CD14-positive monocyte (primary cell): ENCODE measurements at regions not wholly inside any gene's neighbourhood (a gene's known extent, or its start where the extent isn't known, plus 50 kb on each side); places are given as distances from the start of the nearest gene placed in this dataset.

Source experiments
- DNase-seq, 3 donors: peaks; one replicate each; pipeline ENCODE4 v3.0.0-alpha.2; 2011 to 2022
- H2AFZ ChIP-seq: 2 replicates; pipeline ENCODE4 v1.6.0; 2012; ENCODE audit warnings: mild to moderate bottlenecking, low read depth, low read length, inconsistent platforms; ENCODE audit not compliant: insufficient read depth, poor library complexity, severe bottlenecking
- H3K27ac ChIP-seq, 2 donors: 1 replicate in 1 of 2; 2 replicates in 1 of 2; pipeline ENCODE4 v1.5.1; 2012 to 2013; ENCODE audit warnings: low read length in 2 of 2, control low read depth in 1 of 2, inconsistent platforms in 1 of 2, low read depth in 1 of 2, mild to moderate bottlenecking in 1 of 2
- H3K27me3 ChIP-seq, 2 donors: one replicate each; pipeline versions ENCODE4 v1.6.0 to v1.6.1; 2011 to 2013; ENCODE audit warnings: low read length in 2 of 2; ENCODE audit not compliant: control insufficient read depth in 2 of 2, insufficient read depth in 2 of 2
- H3K36me3 ChIP-seq, 2 donors: replicated peaks in 1 of 2; 1 replicate in 1 of 2; 2 replicates in 1 of 2; pipeline versions ENCODE4 v1.5.1 to v1.6.1; 2012 to 2013; ENCODE audit warnings: low read length in 2 of 2, control low read depth in 1 of 2, inconsistent platforms in 1 of 2, mild to moderate bottlenecking in 1 of 2; ENCODE audit not compliant: insufficient read depth in 2 of 2, control insufficient read depth in 1 of 2
- H3K4me1 ChIP-seq, 2 donors: 1 replicate in 1 of 2; 2 replicates in 1 of 2; pipeline versions ENCODE4 v1.5.1 to v1.6.1; 2012 to 2013; ENCODE audit warnings: low read length in 2 of 2, control low read depth in 1 of 2, inconsistent platforms in 1 of 2, mild to moderate bottlenecking in 1 of 2, moderate library complexity in 1 of 2; ENCODE audit not compliant: insufficient read depth in 2 of 2, control insufficient read depth in 1 of 2
- H3K4me2 ChIP-seq: replicated peaks from 2 replicates; pipeline ENCODE3; 2012; ENCODE audit warnings: low read length, moderate library complexity, mild to moderate bottlenecking; ENCODE audit not compliant: poor library complexity, severe bottlenecking; ENCODE audit errors: extremely low read depth
- H3K4me3 ChIP-seq, 3 experiments: fragments of 200-600 bp in 1 of 3; sonication (generic) in 1 of 3; replicated peaks in 1 of 3; 1 replicate in 2 of 3; 2 replicates in 1 of 3; pipeline ENCODE4 v1.5.1; 2011 to 2013; ENCODE audit warnings: low read length in 3 of 3, mild to moderate bottlenecking in 3 of 3, control low read depth in 2 of 3, low read depth in 2 of 3, inconsistent platforms in 1 of 3, moderate library complexity in 1 of 3
- H3K79me2 ChIP-seq: 2 replicates; pipeline ENCODE4 v1.6.0; 2012; ENCODE audit warnings: mild to moderate bottlenecking, control low read depth, inconsistent platforms, low read length, moderate library complexity; ENCODE audit not compliant: insufficient read depth
- H3K9ac ChIP-seq: 2 replicates; pipeline ENCODE4 v1.6.0; 2017; ENCODE audit warnings: low read length, mild to moderate bottlenecking; ENCODE audit not compliant: insufficient read depth, poor library complexity, severe bottlenecking
- H3K9me3 ChIP-seq, 2 donors: replicated peaks in 1 of 2; 1 replicate in 1 of 2; 2 replicates in 1 of 2; pipeline versions ENCODE4 v1.5.1 to v1.6.1; 2012 to 2013; ENCODE audit warnings: low read length in 2 of 2, control low read depth in 1 of 2; ENCODE audit not compliant: control insufficient read depth in 1 of 2, insufficient read depth in 1 of 2
- H4K20me1 ChIP-seq: 2 replicates; pipeline ENCODE4 v1.6.0; 2012; ENCODE audit warnings: mild to moderate bottlenecking, low read length, control low read depth, moderate library complexity; ENCODE audit not compliant: insufficient read depth
- H3K27ac Mint-ChIP-seq, 7 donors: one replicate each; pipeline ENCODE4 v1.8.0; 2020; ENCODE audit warnings: mild to moderate bottlenecking in 7 of 7, mixed read lengths in 7 of 7, moderate library complexity in 6 of 7, inconsistent platforms in 2 of 7
- H3K27me3 Mint-ChIP-seq, 3 donors: one replicate each; pipeline ENCODE4 v1.8.0; 2021 to 2022; ENCODE audit warnings: low read depth in 3 of 3, mild to moderate bottlenecking in 3 of 3, mixed read lengths in 3 of 3, moderate library complexity in 3 of 3, inconsistent platforms in 1 of 3
- H3K36me3 Mint-ChIP-seq, 2 donors: one replicate each; pipeline ENCODE4 v1.8.0; 2020; ENCODE audit warnings: mixed read lengths in 2 of 2, inconsistent platforms in 1 of 2, mild to moderate bottlenecking in 1 of 2
- H3K4me1 Mint-ChIP-seq: one replicate; pipeline ENCODE4 v1.8.0; 2020; ENCODE audit warnings: mild to moderate bottlenecking, mixed read lengths
- H3K4me3 Mint-ChIP-seq, 2 donors: one replicate each; pipeline ENCODE4 v1.8.0; 2020; ENCODE audit warnings: mild to moderate bottlenecking in 2 of 2, mixed read lengths in 2 of 2, moderate library complexity in 1 of 2
- H3K9me3 Mint-ChIP-seq, 7 donors: one replicate each; pipeline ENCODE4 v1.8.0; 2020 to 2022; ENCODE audit warnings: mixed read lengths in 7 of 7, mild to moderate bottlenecking in 6 of 7, moderate library complexity in 6 of 7, inconsistent platforms in 2 of 7
- WGBS: methylation state at CpG from one replicate; pipeline ENCODE4 v1.1.5; 2013; ENCODE audit warnings: missing lambda C conversion rate; ENCODE audit not compliant: insufficient coverage; 5-methylcytosine and 5-hydroxymethylcytosine counted together
- intact Hi-C, 2 donors: fragments of 100-400 bp; cut with micrococcal nuclease; formaldehyde crosslinking; loops; one replicate each; pipeline versions ENCODE4 v1.15.0 to v1.15.1; 2023
- TF ChIP-seq, protein P1 (sequence below): fragments of 200-600 bp; IDR thresholded peaks from one replicate; pipeline ENCODE4 v1.8.0; 2022; ENCODE audit warnings: antibody characterized with exemption, mild to moderate bottlenecking

DNA sequence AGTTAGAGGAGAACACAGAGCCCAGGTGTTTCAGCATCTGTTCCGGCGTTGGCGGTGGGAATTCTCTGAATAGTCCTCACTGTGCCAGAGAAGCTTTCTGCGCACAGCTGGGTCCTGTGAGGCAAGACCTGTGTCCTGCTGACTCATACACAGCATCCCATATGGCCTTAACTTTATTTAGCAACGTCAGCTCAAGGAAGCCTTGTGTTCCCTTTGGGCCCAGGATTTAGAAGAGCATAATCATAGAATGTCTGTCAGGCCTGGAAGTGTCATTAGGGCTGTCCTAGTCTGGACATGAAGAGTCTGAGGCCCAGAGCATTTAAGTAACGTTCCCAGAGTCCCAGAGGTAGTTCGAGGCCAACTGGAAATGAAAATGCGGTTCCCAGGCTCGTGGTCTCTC lies 188.6 kb upstream of the DMRT1 start:
- Histone ChIP-seq H3K9me3 (no peaks in the 10 kb centered on the region), H3K4me3 (no peak overlapping the region), H3K27me3 (no peaks in the 10 kb centered on the region), H3K4me2 (no peak overlapping the region), H4K20me1 (no peaks in the 10 kb centered on the region), H3K27ac (no peak overlapping the region), H2AFZ (no peak overlapping the region), H3K4me1 (peaks cover 44 to 61% of the 10 kb centered on the region in 2 donors), H3K36me3 (no peaks in the 10 kb centered on the region), H3K79me2 (no peaks in the 10 kb centered on the region), H3K9ac (no peak overlapping the region)
- Mint-ChIP-seq H3K9me3 (no peaks in the 10 kb centered on the region), H3K4me3 (no peak overlapping the region), H3K27me3 (peaks cover 0 to 5% (median 2%) of the 10 kb centered on the region in 3 donors), H3K4me1 (peaks cover 60% of the 10 kb centered on the region), H3K27ac (peak overlapping the region in 1 of 7 donors; percentile 23), H3K36me3 (no peaks in the 10 kb centered on the region)
- peak; percentile 25 to 69 (median 38) for DNase-seq
- TF ChIP-seq, protein P1, sequence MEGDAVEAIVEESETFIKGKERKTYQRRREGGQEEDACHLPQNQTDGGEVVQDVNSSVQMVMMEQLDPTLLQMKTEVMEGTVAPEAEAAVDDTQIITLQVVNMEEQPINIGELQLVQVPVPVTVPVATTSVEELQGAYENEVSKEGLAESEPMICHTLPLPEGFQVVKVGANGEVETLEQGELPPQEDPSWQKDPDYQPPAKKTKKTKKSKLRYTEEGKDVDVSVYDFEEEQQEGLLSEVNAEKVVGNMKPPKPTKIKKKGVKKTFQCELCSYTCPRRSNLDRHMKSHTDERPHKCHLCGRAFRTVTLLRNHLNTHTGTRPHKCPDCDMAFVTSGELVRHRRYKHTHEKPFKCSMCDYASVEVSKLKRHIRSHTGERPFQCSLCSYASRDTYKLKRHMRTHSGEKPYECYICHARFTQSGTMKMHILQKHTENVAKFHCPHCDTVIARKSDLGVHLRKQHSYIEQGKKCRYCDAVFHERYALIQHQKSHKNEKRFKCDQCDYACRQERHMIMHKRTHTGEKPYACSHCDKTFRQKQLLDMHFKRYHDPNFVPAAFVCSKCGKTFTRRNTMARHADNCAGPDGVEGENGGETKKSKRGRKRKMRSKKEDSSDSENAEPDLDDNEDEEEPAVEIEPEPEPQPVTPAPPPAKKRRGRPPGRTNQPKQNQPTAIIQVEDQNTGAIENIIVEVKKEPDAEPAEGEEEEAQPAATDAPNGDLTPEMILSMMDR = no peak
- intact Hi-C loops = no loop called here
- WGBS = 47% methylated on average over 6 of the region's 9 CpGs

DNA sequence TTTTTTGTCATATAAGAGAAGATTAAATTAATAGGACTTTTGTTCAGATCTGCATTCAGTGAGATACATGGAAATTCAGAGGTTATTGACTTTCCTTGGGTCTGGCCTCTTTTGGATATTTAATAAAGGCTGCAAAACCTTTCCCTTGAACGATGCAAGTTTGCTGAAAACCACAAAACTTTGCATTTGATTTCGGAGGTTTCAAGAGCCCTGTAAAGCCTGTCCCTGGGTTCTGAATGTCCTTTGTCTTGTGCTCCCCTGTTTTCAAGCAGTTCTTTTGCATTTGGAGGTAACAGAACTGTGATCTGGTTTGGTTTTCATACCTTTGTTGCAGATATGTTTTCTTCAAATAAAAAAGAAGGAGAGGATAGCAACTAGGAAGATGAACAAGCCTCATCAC lies 188.1 kb upstream of the DMRT1 start:
- Mint-ChIP-seq H3K9me3 (no peaks in the 10 kb centered on the region), H3K27ac (no peak overlapping the region), H3K36me3 (no peaks in the 10 kb centered on the region), H3K4me3 (no peak overlapping the region), H3K27me3 (peaks cover 0 to 5% (median 2%) of the 10 kb centered on the region in 3 donors), H3K4me1 (peaks cover 62% of the 10 kb centered on the region)
- Histone ChIP-seq H3K27me3 (no peaks in the 10 kb centered on the region), H3K27ac (no peak overlapping the region), H3K36me3 (no peaks in the 10 kb centered on the region), H3K9ac (no peak overlapping the region), H3K4me2 (no peak overlapping the region), H4K20me1 (no peaks in the 10 kb centered on the region), H3K79me2 (no peaks in the 10 kb centered on the region), H3K4me3 (no peak overlapping the region), H3K4me1 (peaks cover 44 to 61% of the 10 kb centered on the region in 2 donors), H2AFZ (no peak overlapping the region), H3K9me3 (no peaks in the 10 kb centered on the region)
- WGBS = 17% methylated on average over 2 of the region's 2 CpGs
- intact Hi-C loops = no loop called here
- TF ChIP-seq, protein P1 = no peak
- no peak for DNase-seq
